Ishikawa (cell line): ENCODE measurements at regions not wholly inside any gene's neighbourhood (a gene's known extent, or its start where the extent isn't known, plus 50 kb on each side); places are given as distances from the start of the nearest gene placed in this dataset.
A peak's percentile ranks its signal among the peaks of the same experiment; 100 is the strongest.

Experiments
- CEBPB ChIP-seq: IDR thresholded peaks from 2 replicates; pipeline ENCODE4 v1.6.1; 2012
- CREB1 ChIP-seq: IDR thresholded peaks from 2 replicates; pipeline ENCODE4 v1.6.1; 2012; ENCODE audit warnings: low read depth
- EGR1 ChIP-seq: IDR thresholded peaks from 2 replicates; pipeline ENCODE4 v1.6.1; 2012
- EP300 ChIP-seq: IDR thresholded peaks from 2 replicates; pipeline ENCODE4 v1.6.1; 2012; ENCODE audit warnings: borderline replicate concordance
- FOXM1 ChIP-seq: IDR thresholded peaks from 2 replicates; pipeline ENCODE4 v1.6.1; 2012; ENCODE audit warnings: low read depth, borderline replicate concordance
- MAX ChIP-seq: IDR thresholded peaks from 2 replicates; pipeline ENCODE4 v1.6.1; 2012
- NFIC ChIP-seq: IDR thresholded peaks from 2 replicates; pipeline ENCODE4 v1.6.1; 2012
- RAD21 ChIP-seq: IDR thresholded peaks from 2 replicates; pipeline ENCODE4 v1.6.1; 2012; ENCODE audit warnings: low read depth
- REST ChIP-seq: IDR thresholded peaks from 2 replicates; pipeline ENCODE4 v1.6.1; 2012; ENCODE audit warnings: low read depth, mild to moderate bottlenecking
- TAF1 ChIP-seq: IDR thresholded peaks from 2 replicates; pipeline ENCODE4 v1.6.1; 2012; ENCODE audit warnings: low read depth, mild to moderate bottlenecking
- TCF12 ChIP-seq: IDR thresholded peaks from 2 replicates; pipeline ENCODE4 v1.6.1; 2012; ENCODE audit warnings: low read depth
- TEAD4 ChIP-seq: IDR thresholded peaks from 2 replicates; pipeline ENCODE4 v1.6.1; 2012
- USF1 ChIP-seq: IDR thresholded peaks from 2 replicates; pipeline ENCODE4 v1.6.1; 2012
- YY1 ChIP-seq: IDR thresholded peaks from 2 replicates; pipeline ENCODE4 v1.6.1; 2012; ENCODE audit warnings: low read depth
- ZBTB7A ChIP-seq: IDR thresholded peaks from 2 replicates; pipeline ENCODE4 v1.6.1; 2012; ENCODE audit warnings: low read depth

DNA sequence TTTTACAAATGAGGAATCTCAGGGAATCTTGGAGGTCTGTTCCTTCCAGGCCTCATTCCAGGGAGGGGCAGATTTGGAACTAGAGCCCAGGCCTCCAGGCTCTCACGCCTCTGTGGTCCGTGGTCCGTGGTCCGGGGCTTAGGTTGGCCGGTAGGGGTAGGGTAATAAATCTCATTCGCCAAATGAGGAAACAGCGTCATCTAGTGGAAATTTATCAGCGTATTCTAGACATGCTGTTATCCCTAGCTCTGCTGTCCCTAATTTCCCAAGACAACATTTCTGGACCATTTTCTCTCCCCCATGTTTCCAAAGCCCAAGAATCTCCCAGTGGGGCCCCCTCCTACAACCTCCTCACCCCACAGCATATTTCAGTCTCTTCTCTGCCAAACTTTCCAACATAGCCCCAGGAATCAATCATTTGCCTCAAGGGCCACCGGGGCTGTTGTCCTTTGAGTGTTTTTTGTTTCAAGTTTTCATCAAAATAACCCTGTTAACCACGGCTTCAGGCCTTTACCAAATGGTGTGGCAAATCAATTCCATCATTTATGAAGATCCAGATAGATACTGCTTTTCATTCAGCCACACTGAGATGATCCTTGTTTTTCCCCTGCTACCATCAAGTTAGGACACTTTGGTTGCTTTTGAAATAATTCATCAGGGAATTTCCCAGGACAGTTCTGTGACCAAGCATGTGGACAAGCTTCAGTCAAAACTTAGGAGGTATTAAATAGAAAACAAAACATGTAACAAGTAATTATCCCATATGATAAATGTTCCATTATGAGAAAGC, 126.8 kb downstream of the ALDH8A1 start:
- peak; percentile 97 for TF ChIP-seq RAD21
- TF ChIP-seq ZBTB7A = no peak

- TF ChIP-seq TAF1 = no peak
- TF ChIP-seq ZBTB7A = no peak
- no peak for TF ChIP-seq CREB1
- TF ChIP-seq EGR1 = no peak
- TF ChIP-seq EP300 = no peak
- no peak for TF ChIP-seq TEAD4
- TF ChIP-seq YY1 = no peak
- no peak for TF ChIP-seq MAX
- TF ChIP-seq CEBPB = no peak
- no peak for TF ChIP-seq USF1
- TF ChIP-seq TCF12 = no peak
- TF ChIP-seq RAD21 = no peak
- no peak for TF ChIP-seq NFIC
- no peak for TF ChIP-seq REST
These were observed 127.7 kb downstream of the ALDH8A1 start for GRCh38 chr6:134821928-134822864.

DNA sequence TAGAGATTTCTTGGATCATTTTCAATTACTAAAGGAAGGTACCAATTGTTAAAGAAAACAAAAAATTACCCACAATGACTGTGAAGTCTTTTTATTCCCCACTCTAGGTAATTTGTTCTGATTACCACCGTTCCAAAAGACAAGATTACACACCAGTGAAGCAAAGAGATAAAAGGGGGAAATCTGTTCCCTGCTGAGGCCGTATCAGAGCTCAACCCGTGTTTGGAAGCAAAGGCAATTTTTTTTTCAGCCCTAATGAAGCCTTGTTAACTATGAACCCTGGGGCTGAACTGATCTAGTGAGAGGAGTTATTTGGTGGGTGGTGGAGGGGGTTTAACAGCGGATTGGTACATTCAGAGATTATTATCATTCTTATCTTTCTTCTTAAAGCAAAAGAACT, 128.5 kb downstream of the ALDH8A1 start:
- TF ChIP-seq YY1 = no peak
- TF ChIP-seq NFIC = no peak
- TF ChIP-seq TAF1 = no peak
- TF ChIP-seq EGR1 = no peak
- no peak for TF ChIP-seq CREB1
- TF ChIP-seq USF1 = no peak
- no peak for TF ChIP-seq TCF12
- no peak for TF ChIP-seq ZBTB7A
- no peak for TF ChIP-seq FOXM1
- TF ChIP-seq MAX = no peak
- TF ChIP-seq EP300 = no peak
- no peak for TF ChIP-seq REST
- no peak for TF ChIP-seq TEAD4
- no peak for TF ChIP-seq CEBPB
- TF ChIP-seq RAD21 = no peak

GRCh38 chr6:134819863-134820800, 129.8 kb downstream of the ALDH8A1 start:
- TF ChIP-seq NFIC (no peak), EP300 (no peak), TCF12 (no peak), ZBTB7A (no peak)

- no peak for TF ChIP-seq CREB1
- no peak for TF ChIP-seq YY1
- TF ChIP-seq NFIC = no peak
- no peak for TF ChIP-seq MAX
- no peak for TF ChIP-seq TCF12
- no peak for TF ChIP-seq REST
- no peak for TF ChIP-seq RAD21
- no peak for TF ChIP-seq ZBTB7A
- no peak for TF ChIP-seq USF1
- no peak for TF ChIP-seq TEAD4
- TF ChIP-seq CEBPB = no peak
- no peak for TF ChIP-seq EP300
- no peak for TF ChIP-seq FOXM1
- TF ChIP-seq TAF1 = no peak
- no peak for TF ChIP-seq EGR1
These were observed 130.7 kb downstream of the ALDH8A1 start for GRCh38 chr6:134819236-134819635.
